ENCODE measurements at regions not wholly inside any gene's neighbourhood (a gene's known extent, or its start where the extent isn't known, plus 50 kb on each side); places are given as distances from the start of the nearest gene placed in this dataset.

- TF ChIP-seq CTCF (IDR thresholded peaks at IDR 0.05): no peak
- ATAC-seq (no peak), DNase-seq (no peak)
- no peaks in the 10 kb centered on the region for H3K36me3 ChIP-seq
- H3K9me3 ChIP-seq: no peaks in the 10 kb centered on the region
- H3K4me3 ChIP-seq: no peak overlapping the region
- H3K27me3 ChIP-seq (ENCODE audit: low read depth): no peaks in the 10 kb centered on the region
- intact Hi-C loops (cut with DNase I): no loop called here
- H3K27ac ChIP-seq: no peak overlapping the region
- no peaks in the 10 kb centered on the region for H3K4me1 ChIP-seq
Observed at GRCh38 chr7:38057829-38058228, 120.2 kb upstream of the STARD3NL start.

- Histone ChIP-seq H3K9me3 (no peaks in the 10 kb centered on the region), H3K36me3 (no peaks in the 10 kb centered on the region), H3K4me3 (no peak overlapping the region), H3K4me1 (no peaks in the 10 kb centered on the region), H3K27ac (no peak overlapping the region), H3K27me3 (ENCODE audit: low read depth) (no peaks in the 10 kb centered on the region)
- ATAC-seq (no peak), DNase-seq (no peak)
- intact Hi-C loops (cut with DNase I): no loop called here
- no peak for TF ChIP-seq CTCF (IDR thresholded peaks at IDR 0.05)
Observed at GRCh38 chr7:38060116-38060515, 117.9 kb upstream of the STARD3NL start.

GRCh38 chr7:38060637-38061036 is 117.4 kb upstream of the STARD3NL start:
- Histone ChIP-seq H3K4me1 (no peaks in the 10 kb centered on the region), H3K36me3 (no peaks in the 10 kb centered on the region), H3K27me3 (ENCODE audit: low read depth) (no peaks in the 10 kb centered on the region), H3K9me3 (no peaks in the 10 kb centered on the region), H3K4me3 (no peak overlapping the region), H3K27ac (no peak overlapping the region)
- no peak for ATAC-seq
- DNase-seq: no peak
- intact Hi-C loops (cut with DNase I): no loop called here
- no peak for TF ChIP-seq CTCF (IDR thresholded peaks at IDR 0.05)

- Histone ChIP-seq H3K9me3 (no peaks in the 10 kb centered on the region), H3K4me3 (no peak overlapping the region), H3K27ac (no peak overlapping the region), H3K27me3 (ENCODE audit: low read depth) (no peaks in the 10 kb centered on the region), H3K36me3 (no peaks in the 10 kb centered on the region), H3K4me1 (no peaks in the 10 kb centered on the region)
- intact Hi-C loops (cut with DNase I): no loop called here
- DNase-seq (no peak), ATAC-seq (no peak)
- no peak for TF ChIP-seq CTCF (IDR thresholded peaks at IDR 0.05)
Observed at GRCh38 chr7:38066391-38066790, 111.7 kb upstream of the STARD3NL start.

GRCh38 chr7:38068461-38068860 is 109.6 kb upstream of the STARD3NL start:
- no peak for ATAC-seq
- Histone ChIP-seq H3K27ac (no peak overlapping the region), H3K27me3 (ENCODE audit: low read depth) (no peaks in the 10 kb centered on the region), H3K36me3 (no peaks in the 10 kb centered on the region), H3K9me3 (no peaks in the 10 kb centered on the region), H3K4me3 (no peak overlapping the region), H3K4me1 (no peaks in the 10 kb centered on the region)
- intact Hi-C loops (cut with DNase I): no loop called here
- no peak for DNase-seq
- TF ChIP-seq CTCF (IDR thresholded peaks at IDR 0.05): no peak

GRCh38 chr7:38069052-38069451 is 109.0 kb upstream of the STARD3NL start:
- H3K27ac ChIP-seq: no peak overlapping the region
- ATAC-seq (no peak), DNase-seq (no peak)
- H3K4me1 ChIP-seq: no peaks in the 10 kb centered on the region
- intact Hi-C loops (cut with DNase I): no loop called here
- no peaks in the 10 kb centered on the region for H3K27me3 ChIP-seq (ENCODE audit: low read depth)
- H3K9me3 ChIP-seq: no peaks in the 10 kb centered on the region
- no peaks in the 10 kb centered on the region for H3K36me3 ChIP-seq
- no peak overlapping the region for H3K4me3 ChIP-seq
- TF ChIP-seq CTCF (IDR thresholded peaks at IDR 0.05): no peak

All from lower lobe of right lung (tissue), 2 donors.